ENCODE measurements at regions not wholly inside any gene's neighbourhood (a gene's known extent, or its start where the extent isn't known, plus 50 kb on each side); places are given as distances from the start of the nearest gene placed in this dataset.

DNA sequence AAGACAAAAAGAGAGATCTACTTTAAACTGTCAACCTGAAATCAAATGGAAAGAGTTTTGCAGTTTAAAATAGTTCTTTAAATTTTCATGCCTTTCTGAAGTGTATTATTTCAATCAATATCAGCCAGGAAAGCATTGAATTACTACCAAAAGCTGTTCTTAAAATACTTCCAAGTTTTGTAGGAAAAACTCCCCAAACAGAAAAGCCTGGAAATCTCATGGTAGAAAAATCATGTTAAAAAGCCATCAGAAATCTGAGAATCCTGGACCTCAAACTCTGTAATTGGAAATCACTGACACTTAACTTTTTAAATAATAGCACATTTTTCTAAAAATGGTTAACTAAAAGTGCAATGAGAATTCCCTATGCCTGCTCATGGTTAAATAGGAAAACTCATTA, 63.3 kb upstream of the CNTNAP4 start:
- Histone ChIP-seq H3K27ac (no peak overlapping the region), H3K4me1 (no peaks in the 10 kb centered on the region), H3K36me3 (no peaks in the 10 kb centered on the region), H3K4me3 (no peak overlapping the region), H3K9me3 (no peaks in the 10 kb centered on the region), H3K9ac (ENCODE audit: low read depth in 2 of 2, low read length in 2 of 2) (no peak overlapping the region), H3K27me3 (no peaks in the 10 kb centered on the region)
- TF ChIP-seq, protein P1, sequence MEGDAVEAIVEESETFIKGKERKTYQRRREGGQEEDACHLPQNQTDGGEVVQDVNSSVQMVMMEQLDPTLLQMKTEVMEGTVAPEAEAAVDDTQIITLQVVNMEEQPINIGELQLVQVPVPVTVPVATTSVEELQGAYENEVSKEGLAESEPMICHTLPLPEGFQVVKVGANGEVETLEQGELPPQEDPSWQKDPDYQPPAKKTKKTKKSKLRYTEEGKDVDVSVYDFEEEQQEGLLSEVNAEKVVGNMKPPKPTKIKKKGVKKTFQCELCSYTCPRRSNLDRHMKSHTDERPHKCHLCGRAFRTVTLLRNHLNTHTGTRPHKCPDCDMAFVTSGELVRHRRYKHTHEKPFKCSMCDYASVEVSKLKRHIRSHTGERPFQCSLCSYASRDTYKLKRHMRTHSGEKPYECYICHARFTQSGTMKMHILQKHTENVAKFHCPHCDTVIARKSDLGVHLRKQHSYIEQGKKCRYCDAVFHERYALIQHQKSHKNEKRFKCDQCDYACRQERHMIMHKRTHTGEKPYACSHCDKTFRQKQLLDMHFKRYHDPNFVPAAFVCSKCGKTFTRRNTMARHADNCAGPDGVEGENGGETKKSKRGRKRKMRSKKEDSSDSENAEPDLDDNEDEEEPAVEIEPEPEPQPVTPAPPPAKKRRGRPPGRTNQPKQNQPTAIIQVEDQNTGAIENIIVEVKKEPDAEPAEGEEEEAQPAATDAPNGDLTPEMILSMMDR (IDR thresholded peaks at IDR 0.05): no peak
- DNase-seq: no peak
- intact Hi-C loops (cut with DNase I): no loop called here

DNA sequence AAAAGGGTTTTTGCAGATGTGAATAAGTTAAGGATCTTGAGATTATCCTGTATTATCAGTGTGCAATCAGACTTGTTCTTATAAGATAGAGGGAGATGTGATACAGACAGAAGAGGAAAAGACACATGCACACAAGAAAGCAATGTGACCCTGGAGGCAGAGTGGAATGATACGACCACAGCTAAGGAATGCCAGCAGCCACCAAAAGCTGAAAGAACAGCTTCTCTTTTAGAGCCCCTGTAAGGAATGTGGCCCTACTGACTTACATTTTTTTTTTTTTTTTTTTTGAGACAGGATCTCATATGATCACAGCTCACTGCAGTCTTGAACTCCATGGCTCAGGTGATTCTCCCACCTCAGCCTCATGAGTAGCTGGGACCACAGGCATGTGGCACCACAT, 62.3 kb upstream of the CNTNAP4 start:
- H3K4me1 ChIP-seq: no peaks in the 10 kb centered on the region

DNA sequence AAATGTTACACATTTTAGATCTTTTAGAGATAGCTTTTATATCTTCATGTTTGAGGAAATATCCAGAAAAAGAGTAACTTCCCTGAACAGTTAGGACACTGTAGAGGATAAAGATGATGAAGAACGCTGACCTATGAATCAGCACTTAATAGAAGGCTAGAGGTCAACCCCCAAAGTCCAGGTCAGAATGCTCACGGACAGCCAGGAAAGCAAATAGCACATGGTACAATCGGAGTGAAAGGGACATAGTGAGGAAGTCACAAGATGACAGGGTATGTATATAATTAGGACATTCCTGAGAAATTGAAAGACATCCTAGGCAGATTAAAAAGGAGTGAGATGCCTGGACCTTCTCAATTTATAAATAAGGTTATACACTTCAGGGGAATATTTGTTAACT, 55.1 kb upstream of the CNTNAP4 start:
- H3K9ac ChIP-seq (ENCODE audit: low read depth in 2 of 2, low read length in 2 of 2): no peak overlapping the region
- H3K36me3 ChIP-seq: no peaks in the 10 kb centered on the region
- DNase-seq: no peak
- no peak overlapping the region for H3K27ac ChIP-seq
- TF ChIP-seq, protein P1 (IDR thresholded peaks at IDR 0.05): no peak
- no peak overlapping the region for H3K4me3 ChIP-seq
- H3K4me1 ChIP-seq: no peaks in the 10 kb centered on the region
- no peaks in the 10 kb centered on the region for H3K27me3 ChIP-seq
- H3K9me3 ChIP-seq: no peaks in the 10 kb centered on the region
- intact Hi-C loops (cut with DNase I): no loop called here

More for the DNA sequence above, 62.3 kb upstream of the CNTNAP4 start:
- H3K4me3 ChIP-seq: no peak overlapping the region
- no peak for DNase-seq
- no peak overlapping the region for H3K9ac ChIP-seq (ENCODE audit: low read depth in 2 of 2, low read length in 2 of 2)
- no peak overlapping the region for H3K27ac ChIP-seq
- H3K36me3 ChIP-seq: no peaks in the 10 kb centered on the region
- intact Hi-C loops (cut with DNase I): no loop called here
- no peaks in the 10 kb centered on the region for H3K27me3 ChIP-seq
- TF ChIP-seq, protein P1 (IDR thresholded peaks at IDR 0.05): no peak
- H3K9me3 ChIP-seq: no peaks in the 10 kb centered on the region

DNA sequence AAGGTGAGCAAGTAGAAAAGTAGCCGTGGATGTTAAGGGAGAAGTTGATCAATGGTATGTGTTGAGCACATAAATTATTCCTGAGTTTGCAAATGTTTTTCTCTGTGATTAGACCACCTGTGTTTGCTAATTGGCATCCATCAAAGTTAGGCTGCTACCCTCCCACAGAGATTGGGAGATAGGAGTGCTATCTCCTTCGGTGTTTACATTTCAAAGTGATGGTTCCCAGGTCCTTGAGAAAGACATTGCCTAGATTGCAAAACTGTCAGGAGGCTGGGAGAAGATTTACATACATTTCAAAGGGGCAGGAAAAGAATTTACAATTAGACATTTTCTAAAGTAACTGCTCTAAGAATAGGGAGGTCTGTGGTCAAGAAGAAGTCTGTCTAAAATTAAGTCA, 54.3 kb upstream of the CNTNAP4 start:
- Histone ChIP-seq H3K9ac (ENCODE audit: low read depth in 2 of 2, low read length in 2 of 2) (no peak overlapping the region), H3K27me3 (no peaks in the 10 kb centered on the region), H3K36me3 (no peaks in the 10 kb centered on the region), H3K4me3 (no peak overlapping the region), H3K27ac (no peak overlapping the region), H3K4me1 (no peaks in the 10 kb centered on the region), H3K9me3 (no peaks in the 10 kb centered on the region)
- TF ChIP-seq, protein P1 (IDR thresholded peaks at IDR 0.05): no peak
- DNase-seq: no peak
- intact Hi-C loops (cut with DNase I): no loop called here

DNA sequence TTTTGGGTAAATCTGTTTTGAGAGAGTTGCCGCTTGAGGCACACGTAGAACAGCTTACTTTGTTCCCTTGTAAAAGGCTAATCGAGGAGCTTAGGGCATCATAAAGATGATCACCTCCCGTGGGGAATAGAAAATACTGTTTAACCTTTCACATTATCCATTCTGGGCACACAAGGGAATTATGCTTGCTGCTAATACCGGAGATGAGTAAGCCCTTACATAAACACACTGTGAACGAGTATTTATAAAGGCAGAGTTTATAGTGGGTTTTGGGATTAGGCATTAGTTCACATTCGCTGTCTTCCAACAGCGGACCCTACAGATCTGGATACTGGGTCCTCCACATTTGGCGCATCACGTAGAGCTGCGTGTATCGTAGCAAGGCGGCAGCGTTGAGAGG, 51.2 kb upstream of the CNTNAP4 start:
- Histone ChIP-seq H3K27me3 (no peaks in the 10 kb centered on the region), H3K9ac (ENCODE audit: low read depth in 2 of 2, low read length in 2 of 2) (no peak overlapping the region), H3K9me3 (no peaks in the 10 kb centered on the region), H3K36me3 (no peaks in the 10 kb centered on the region), H3K27ac (no peak overlapping the region), H3K4me1 (no peaks in the 10 kb centered on the region), H3K4me3 (no peak overlapping the region)
- TF ChIP-seq, protein P1 (IDR thresholded peaks at IDR 0.05): no peak
- intact Hi-C loops (cut with DNase I): no loop called here
- no peak for DNase-seq

DNA sequence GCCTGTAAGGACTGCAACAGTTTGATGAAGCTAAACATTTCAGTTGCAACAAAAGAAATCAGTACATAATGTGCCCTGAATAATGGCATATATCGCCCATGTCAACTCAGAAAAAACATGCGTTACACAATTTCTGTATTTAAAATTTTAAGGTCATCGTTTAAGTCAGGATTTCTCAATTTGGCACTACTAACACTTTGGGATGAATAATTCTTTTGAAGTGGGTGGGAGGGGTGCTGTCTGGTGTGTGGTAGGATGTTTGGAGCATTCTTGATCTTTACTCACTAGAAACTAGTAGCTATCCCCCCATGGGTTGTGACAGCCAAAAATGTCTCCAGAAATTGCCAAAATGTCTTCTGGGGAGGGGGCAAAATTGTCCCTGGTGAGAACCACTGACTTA, 50.7 kb upstream of the CNTNAP4 start:
- no peak for DNase-seq
- H3K36me3 ChIP-seq: no peaks in the 10 kb centered on the region
- no peaks in the 10 kb centered on the region for H3K27me3 ChIP-seq
- H3K27ac ChIP-seq: no peak overlapping the region
- no peaks in the 10 kb centered on the region for H3K4me1 ChIP-seq
- H3K4me3 ChIP-seq: no peak overlapping the region
- intact Hi-C loops (cut with DNase I): no loop called here
- TF ChIP-seq, protein P1 (IDR thresholded peaks at IDR 0.05): no peak
- H3K9ac ChIP-seq (ENCODE audit: low read depth in 2 of 2, low read length in 2 of 2): no peak overlapping the region
- H3K9me3 ChIP-seq: no peaks in the 10 kb centered on the region

Data from colonic mucosa (tissue), 4 donors.